ENCODE measurements at regions not wholly inside any gene's neighbourhood (a gene's known extent, or its start where the extent isn't known, plus 50 kb on each side); places are given as distances from the start of the nearest gene placed in this dataset.

DNA sequence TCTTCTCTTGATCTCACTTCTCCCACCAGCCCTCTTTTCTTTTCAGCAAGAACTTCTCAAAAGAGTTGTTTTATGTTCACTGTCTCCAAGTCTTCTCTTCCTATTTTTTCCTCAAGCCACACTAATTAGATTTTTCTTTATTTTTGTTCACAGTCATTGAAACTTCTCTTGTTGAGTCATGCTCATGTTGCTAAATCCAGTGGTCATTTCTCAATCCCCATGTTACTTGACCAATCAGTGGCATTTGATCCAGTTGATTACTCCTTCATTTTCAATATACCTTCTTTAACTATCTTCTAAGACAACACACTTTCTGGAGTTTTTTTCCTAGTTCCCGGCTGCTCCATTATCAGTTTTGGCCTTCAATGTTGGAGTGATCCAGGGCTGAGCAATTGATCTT, 103.1 kb upstream of the LSM6 start:
- H3K36me3 Mint-ChIP-seq: no peaks in the 10 kb centered on the region
- no peaks in the 10 kb centered on the region for H3K4me1 ChIP-seq (ENCODE audit: insufficient read depth, low read length)
- no peaks in the 10 kb centered on the region for H3K4me1 Mint-ChIP-seq
- no peak overlapping the region for H3K27ac ChIP-seq (ENCODE audit: low read depth, low read length)
- no peaks in the 10 kb centered on the region for H3K9me3 ChIP-seq (ENCODE audit: low read length)
- POLR2A ChIA-PET: no interaction called here
- H3K4me3 ChIP-seq (ENCODE audit: low read length): no peak overlapping the region
- no peaks in the 10 kb centered on the region for H3K36me3 ChIP-seq (ENCODE audit: insufficient read depth, low read length)
- H3K9me3 Mint-ChIP-seq: peaks cover 0 to 1% (median 0%) of the 10 kb centered on the region in 5 donors
- no peak overlapping the region for H3K4me3 Mint-ChIP-seq
- CTCF ChIA-PET: no interaction called here
- peaks cover 9 to 30% of the 10 kb centered on the region in 2 donors for H3K27me3 Mint-ChIP-seq
- DNase-seq: no peak
- H3K27ac Mint-ChIP-seq: no peak overlapping the region
- H3K27me3 ChIP-seq (ENCODE audit: insufficient read depth, low read length, poor library complexity, severe bottlenecking): no peaks in the 10 kb centered on the region

DNA sequence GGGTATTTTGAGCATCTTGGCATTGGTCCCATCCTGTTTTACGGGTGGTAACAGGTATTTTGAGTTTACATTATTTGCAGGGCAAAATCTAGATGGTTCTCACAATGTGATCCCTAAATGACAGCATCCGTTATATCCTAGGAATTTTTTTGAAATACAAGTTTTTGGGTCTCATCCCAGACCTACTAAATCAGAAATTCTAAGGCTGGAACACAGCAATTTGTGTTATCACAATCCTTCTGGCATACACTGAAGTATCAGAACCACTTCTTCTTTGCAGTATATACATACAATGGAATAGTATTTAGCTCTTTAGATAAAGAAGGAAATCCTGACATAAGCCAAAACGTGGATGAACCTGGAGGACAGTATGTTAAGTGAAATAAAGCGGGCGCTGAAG, 104.1 kb upstream of the LSM6 start:
- no peak overlapping the region for H3K4me3 ChIP-seq (ENCODE audit: low read length)
- H3K27ac ChIP-seq (ENCODE audit: low read depth, low read length): no peak overlapping the region
- no peaks in the 10 kb centered on the region for H3K9me3 ChIP-seq (ENCODE audit: low read length)
- Mint-ChIP-seq H3K36me3 (no peaks in the 10 kb centered on the region), H3K4me3 (no peak overlapping the region), H3K27ac (no peak overlapping the region), H3K27me3 (peaks cover 8 to 23% of the 10 kb centered on the region in 2 donors), H3K4me1 (no peaks in the 10 kb centered on the region), H3K9me3 (peaks cover 0 to 1% (median 0%) of the 10 kb centered on the region in 5 donors)
- ChIA-PET POLR2A (no interaction called here), CTCF (no interaction called here)
- H3K4me1 ChIP-seq (ENCODE audit: insufficient read depth, low read length): no peaks in the 10 kb centered on the region
- H3K27me3 ChIP-seq (ENCODE audit: insufficient read depth, low read length, poor library complexity, severe bottlenecking): no peaks in the 10 kb centered on the region
- H3K36me3 ChIP-seq (ENCODE audit: insufficient read depth, low read length): no peaks in the 10 kb centered on the region
- no peak for DNase-seq

DNA sequence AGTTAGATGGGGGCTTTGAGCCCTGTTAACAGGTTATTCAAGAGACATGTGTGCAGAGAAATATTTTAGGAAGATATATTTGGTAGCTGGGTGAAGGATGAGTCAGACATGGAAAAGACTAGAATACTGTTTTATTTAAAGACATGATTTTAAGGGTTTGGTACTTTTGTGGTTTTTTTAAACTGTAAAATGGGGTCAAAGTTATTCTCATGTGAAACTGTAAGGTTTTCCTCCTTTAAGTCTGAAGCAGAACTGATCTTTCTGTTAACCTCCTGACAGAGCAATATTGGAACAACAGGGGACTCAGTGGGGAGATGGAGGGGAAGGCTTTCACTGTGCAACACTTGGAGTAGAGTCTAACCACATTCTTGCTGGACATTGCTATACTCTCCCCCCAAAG, 112.4 kb upstream of the LSM6 start:
- H3K9me3 ChIP-seq (ENCODE audit: low read length): no peaks in the 10 kb centered on the region
- Mint-ChIP-seq H3K4me3 (no peak overlapping the region), H3K27ac (no peak overlapping the region), H3K27me3 (peaks cover 6 to 33% of the 10 kb centered on the region in 2 donors), H3K4me1 (no peaks in the 10 kb centered on the region), H3K9me3 (peaks cover 0 to 4% (median 0%) of the 10 kb centered on the region in 5 donors), H3K36me3 (peaks cover 0 to 2% (median 0%) of the 10 kb centered on the region in 3 donors)
- H3K4me1 ChIP-seq (ENCODE audit: insufficient read depth, low read length): no peaks in the 10 kb centered on the region
- no peaks in the 10 kb centered on the region for H3K36me3 ChIP-seq (ENCODE audit: insufficient read depth, low read length)
- DNase-seq: no peak
- no peak overlapping the region for H3K4me3 ChIP-seq (ENCODE audit: low read length)
- H3K27me3 ChIP-seq (ENCODE audit: insufficient read depth, low read length, poor library complexity, severe bottlenecking): no peaks in the 10 kb centered on the region
- POLR2A ChIA-PET: no interaction called here
- H3K27ac ChIP-seq (ENCODE audit: low read depth, low read length): no peak overlapping the region
- CTCF ChIA-PET: no interaction called here

DNA sequence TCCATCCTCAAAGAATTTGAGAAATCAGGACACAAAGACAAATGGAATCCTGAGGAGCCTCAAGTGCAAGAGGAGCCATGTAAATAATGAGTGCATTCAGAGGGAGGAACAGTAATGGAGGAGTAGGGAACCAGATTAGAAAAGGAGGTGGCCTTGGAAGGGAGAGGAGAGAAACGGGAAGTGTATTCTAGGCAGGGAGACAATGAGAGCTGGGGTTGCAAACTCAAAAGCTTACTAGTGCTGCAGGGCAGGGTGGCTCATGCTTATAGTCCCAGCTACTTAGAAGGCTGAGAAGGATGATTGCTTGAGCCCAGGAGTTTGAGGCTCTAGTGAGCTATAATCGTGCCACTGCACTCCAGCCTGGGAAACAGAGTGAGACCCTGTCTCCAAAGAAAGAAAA, 113.2 kb upstream of the LSM6 start:
- no peak overlapping the region for H3K4me3 ChIP-seq (ENCODE audit: low read length)
- H3K9me3 ChIP-seq (ENCODE audit: low read length): no peaks in the 10 kb centered on the region
- H3K27ac ChIP-seq (ENCODE audit: low read depth, low read length): no peak overlapping the region
- Mint-ChIP-seq H3K4me3 (no peak overlapping the region), H3K4me1 (no peaks in the 10 kb centered on the region), H3K27me3 (peaks cover 6 to 33% of the 10 kb centered on the region in 2 donors), H3K36me3 (peaks cover 0 to 2% (median 0%) of the 10 kb centered on the region in 3 donors), H3K9me3 (peaks cover 0 to 3% (median 0%) of the 10 kb centered on the region in 5 donors), H3K27ac (no peak overlapping the region)
- ChIA-PET POLR2A (no interaction called here), CTCF (no interaction called here)
- no peak for DNase-seq
- no peaks in the 10 kb centered on the region for H3K27me3 ChIP-seq (ENCODE audit: insufficient read depth, low read length, poor library complexity, severe bottlenecking)
- H3K36me3 ChIP-seq (ENCODE audit: insufficient read depth, low read length): no peaks in the 10 kb centered on the region
- no peaks in the 10 kb centered on the region for H3K4me1 ChIP-seq (ENCODE audit: insufficient read depth, low read length)

DNA sequence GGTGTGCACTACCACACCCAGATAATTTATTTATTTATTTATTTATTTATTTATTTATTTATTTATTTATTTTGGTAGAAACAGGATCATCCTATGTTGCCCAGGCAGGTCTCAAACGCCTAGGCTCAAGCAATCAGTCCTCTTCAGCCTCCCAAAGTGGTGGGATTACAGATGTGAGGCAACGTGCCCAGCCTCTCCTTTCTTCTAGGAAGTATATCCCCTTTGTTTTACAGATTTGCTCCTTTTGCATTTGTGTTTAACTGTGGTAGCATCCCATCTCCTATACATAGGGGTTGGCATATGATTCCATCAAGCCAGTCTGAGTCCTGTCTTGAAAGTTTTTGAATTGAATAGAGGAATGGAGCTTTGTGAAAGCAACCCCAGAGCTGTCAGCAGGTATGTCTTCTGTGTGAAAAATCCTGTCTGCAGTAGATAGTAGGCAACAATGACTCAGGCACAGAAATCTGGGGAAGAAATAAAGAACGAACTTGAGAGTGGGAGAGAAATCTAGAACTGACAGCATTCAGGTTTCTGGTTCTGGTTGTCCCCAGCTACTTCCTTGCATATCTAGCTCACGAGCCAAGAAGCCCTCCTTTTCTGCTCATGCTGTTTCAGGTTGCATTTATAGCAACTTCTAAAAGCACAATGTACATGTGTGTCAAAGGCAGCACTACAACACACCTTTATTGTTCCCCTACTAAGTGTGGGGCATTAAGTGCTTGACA, 113.7 kb upstream of the LSM6 start:
- peaks cover 0 to 3% (median 0%) of the 10 kb centered on the region in 5 donors for H3K9me3 Mint-ChIP-seq
- H3K36me3 Mint-ChIP-seq: peaks cover 0 to 2% (median 0%) of the 10 kb centered on the region in 3 donors
- Histone ChIP-seq H3K36me3 (ENCODE audit: insufficient read depth, low read length) (no peaks in the 10 kb centered on the region), H3K4me1 (ENCODE audit: insufficient read depth, low read length) (no peaks in the 10 kb centered on the region), H3K27ac (ENCODE audit: low read depth, low read length) (no peak overlapping the region), H3K27me3 (ENCODE audit: insufficient read depth, low read length, poor library complexity, severe bottlenecking) (no peaks in the 10 kb centered on the region), H3K9me3 (ENCODE audit: low read length) (no peaks in the 10 kb centered on the region), H3K4me3 (ENCODE audit: low read length) (no peak overlapping the region)
- no peak overlapping the region for H3K27ac Mint-ChIP-seq
- ChIA-PET POLR2A (no interaction called here), CTCF (no interaction called here)
- DNase-seq: no peak
- no peak overlapping the region for H3K4me3 Mint-ChIP-seq
- H3K4me1 Mint-ChIP-seq: no peaks in the 10 kb centered on the region
- H3K27me3 Mint-ChIP-seq: peaks cover 6 to 33% of the 10 kb centered on the region in 2 donors

- no peaks in the 10 kb centered on the region for H3K4me1 ChIP-seq (ENCODE audit: insufficient read depth, low read length)
- H3K36me3 ChIP-seq (ENCODE audit: insufficient read depth, low read length): no peaks in the 10 kb centered on the region
- no peak overlapping the region for H3K4me3 ChIP-seq (ENCODE audit: low read length)
- H3K9me3 Mint-ChIP-seq: peaks cover 0 to 3% (median 0%) of the 10 kb centered on the region in 5 donors
- DNase-seq: no peak
- H3K27me3 ChIP-seq (ENCODE audit: insufficient read depth, low read length, poor library complexity, severe bottlenecking): no peaks in the 10 kb centered on the region
- H3K36me3 Mint-ChIP-seq: peaks cover 0 to 2% (median 0%) of the 10 kb centered on the region in 3 donors
- CTCF ChIA-PET: no interaction called here
- H3K4me1 Mint-ChIP-seq: no peaks in the 10 kb centered on the region
- no peaks in the 10 kb centered on the region for H3K9me3 ChIP-seq (ENCODE audit: low read length)
- H3K27ac ChIP-seq (ENCODE audit: low read depth, low read length): no peak overlapping the region
- H3K4me3 Mint-ChIP-seq: no peak overlapping the region
- POLR2A ChIA-PET: no interaction called here
- peaks cover 6 to 23% of the 10 kb centered on the region in 2 donors for H3K27me3 Mint-ChIP-seq
- H3K27ac Mint-ChIP-seq: no peak overlapping the region
Observed at GRCh38 chr4:146059865-146060264, 115.7 kb upstream of the LSM6 start.

- CTCF ChIA-PET: interaction anchor here (1.0 kb wide), 1 partner anchor 16 kb away, joined by 3 read pairs; no protein-coding TSS in a partner anchor
Observed at GRCh38 chr4:146059151-146059550, 116.4 kb upstream of the LSM6 start.

DNA sequence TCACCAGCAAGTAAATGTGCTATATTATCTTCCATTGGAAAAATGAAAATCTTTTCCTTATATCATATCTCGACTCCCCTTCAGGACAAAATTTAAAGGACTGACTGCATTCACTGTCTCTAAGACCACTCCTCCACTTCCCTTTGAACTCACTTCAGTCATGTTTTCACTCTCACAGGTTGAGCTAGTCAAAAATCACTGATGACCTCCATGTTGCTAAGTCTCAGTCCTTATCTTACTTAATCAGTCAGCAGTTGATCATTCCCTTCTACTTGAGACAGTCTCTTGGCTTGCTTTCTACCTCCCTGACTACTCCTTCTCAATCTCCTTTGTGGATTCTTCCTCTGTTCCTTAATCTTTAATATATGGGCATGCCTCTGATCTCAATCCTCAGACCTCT, 117.0 kb upstream of the LSM6 start:
- no peaks in the 10 kb centered on the region for H3K4me1 ChIP-seq (ENCODE audit: insufficient read depth, low read length)
- ChIA-PET CTCF (interaction anchor here (1.0 kb wide), 1 partner anchor 17 kb away, joined by 3 read pairs; no protein-coding TSS in a partner anchor), POLR2A (no interaction called here)
- Mint-ChIP-seq H3K4me3 (no peak overlapping the region), H3K27me3 (peaks cover 5 to 22% of the 10 kb centered on the region in 2 donors), H3K36me3 (peaks cover 0 to 2% (median 0%) of the 10 kb centered on the region in 3 donors), H3K4me1 (no peaks in the 10 kb centered on the region), H3K27ac (no peak overlapping the region), H3K9me3 (no peaks in the 10 kb centered on the region)
- DNase-seq: no peak
- H3K27ac ChIP-seq (ENCODE audit: low read depth, low read length): no peak overlapping the region
- H3K27me3 ChIP-seq (ENCODE audit: insufficient read depth, low read length, poor library complexity, severe bottlenecking): no peaks in the 10 kb centered on the region
- H3K9me3 ChIP-seq (ENCODE audit: low read length): no peaks in the 10 kb centered on the region
- no peak overlapping the region for H3K4me3 ChIP-seq (ENCODE audit: low read length)
- H3K36me3 ChIP-seq (ENCODE audit: insufficient read depth, low read length): no peaks in the 10 kb centered on the region

More at GRCh38 chr4:146059151-146059550, 116.4 kb upstream of the LSM6 start:
- Histone ChIP-seq H3K4me3 (ENCODE audit: low read length) (no peak overlapping the region), H3K9me3 (ENCODE audit: low read length) (no peaks in the 10 kb centered on the region), H3K27ac (ENCODE audit: low read depth, low read length) (no peak overlapping the region), H3K4me1 (ENCODE audit: insufficient read depth, low read length) (no peaks in the 10 kb centered on the region), H3K27me3 (ENCODE audit: insufficient read depth, low read length, poor library complexity, severe bottlenecking) (no peaks in the 10 kb centered on the region), H3K36me3 (ENCODE audit: insufficient read depth, low read length) (no peaks in the 10 kb centered on the region)
- no peaks in the 10 kb centered on the region for H3K4me1 Mint-ChIP-seq
- H3K36me3 Mint-ChIP-seq: peaks cover 0 to 2% (median 0%) of the 10 kb centered on the region in 3 donors
- peaks cover 6 to 22% of the 10 kb centered on the region in 2 donors for H3K27me3 Mint-ChIP-seq
- POLR2A ChIA-PET: no interaction called here
- no peak overlapping the region for H3K27ac Mint-ChIP-seq
- H3K4me3 Mint-ChIP-seq: no peak overlapping the region
- no peak for DNase-seq
- H3K9me3 Mint-ChIP-seq: peaks cover 0 to 2% (median 0%) of the 10 kb centered on the region in 5 donors

Data from CD8-positive, alpha-beta memory T cell (primary cell).